Stimulated activated CD8-positive, alpha-beta memory T cell treated with anti-CD3 and anti-CD28 coated beads, Interleukin-4, amount 100 ng/mL, for 24 hours (primary cell): ENCODE measurements at regions not wholly inside any gene's neighbourhood (a gene's known extent, or its start where the extent isn't known, plus 50 kb on each side); places are given as distances from the start of the nearest gene placed in this dataset.
"Not testable (repeated sequence)": the region's sequence is repeated elsewhere in the genome, so short reads cannot be mapped to it uniquely, and the experiment has no call there.

Source experiments
- DNase-seq: peaks from one replicate; pipeline ENCODE4 v3.0.0-alpha.2; 2020; ENCODE audit warnings: low read depth

DNA sequence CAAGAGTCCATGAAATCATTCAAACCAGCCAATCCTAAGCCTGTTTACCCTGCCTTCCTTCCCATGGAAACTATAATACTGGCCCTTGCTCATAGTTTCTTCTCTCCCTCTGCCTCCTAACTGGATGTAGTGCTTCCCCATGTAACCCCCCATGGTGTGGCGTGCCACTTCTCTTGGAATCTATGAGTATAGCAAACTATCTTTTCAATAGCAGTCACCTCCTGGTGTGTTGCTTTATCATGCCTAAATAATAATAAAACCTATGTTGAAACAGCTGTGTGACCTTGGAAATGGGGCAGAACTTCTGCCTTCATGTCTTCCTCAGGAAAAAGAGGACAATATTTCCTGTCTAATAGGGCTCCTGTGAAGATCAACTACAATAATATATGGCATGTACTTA, 234.8 kb upstream of the EDNRA start:
- DNase-seq: no peak

- not testable (repeated sequence) for DNase-seq
Measured at GRCh38 chr4:147246528-147246927, 234.4 kb upstream of the EDNRA start.

DNA sequence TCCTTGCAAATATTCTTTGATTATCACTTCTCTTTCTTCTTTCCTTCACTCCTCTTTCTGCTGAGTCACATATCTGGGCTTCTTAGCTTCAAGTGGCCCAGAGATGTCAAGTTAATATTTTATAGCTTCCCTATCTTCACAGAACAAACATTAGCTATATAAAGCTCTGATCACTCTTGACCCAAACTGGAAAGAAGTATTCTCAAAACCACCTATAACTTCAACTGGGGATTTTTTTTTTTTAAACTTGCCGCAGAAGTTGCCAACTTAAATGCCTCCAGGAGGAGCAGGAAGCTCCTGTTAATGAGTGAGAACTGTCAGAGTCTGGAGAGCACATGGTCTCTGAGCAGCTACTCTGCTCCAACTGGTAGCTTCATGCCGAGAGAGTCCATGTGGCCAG, 233.3 kb upstream of the EDNRA start:
- DNase-seq: no peak

DNA sequence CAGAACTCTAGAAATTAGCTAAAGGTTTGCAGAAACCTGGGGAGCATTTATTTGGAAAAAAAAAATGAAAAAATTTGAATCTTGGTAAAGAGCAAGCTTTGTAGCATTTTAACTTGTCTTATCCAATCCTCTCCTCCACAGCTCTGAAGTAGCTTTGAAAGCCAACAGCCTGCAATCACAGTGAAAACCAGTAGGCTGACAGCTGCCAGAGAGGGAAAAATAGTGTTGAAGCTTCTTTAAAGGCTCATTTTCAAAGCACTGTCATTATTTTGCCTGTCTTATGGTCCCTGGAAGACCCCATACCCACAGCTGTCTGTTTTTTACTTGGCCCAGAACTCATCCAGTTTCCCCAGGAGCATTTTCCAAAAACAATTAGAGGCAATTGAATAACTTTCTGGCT, 230.8 kb upstream of the EDNRA start:
- no peak for DNase-seq

DNA sequence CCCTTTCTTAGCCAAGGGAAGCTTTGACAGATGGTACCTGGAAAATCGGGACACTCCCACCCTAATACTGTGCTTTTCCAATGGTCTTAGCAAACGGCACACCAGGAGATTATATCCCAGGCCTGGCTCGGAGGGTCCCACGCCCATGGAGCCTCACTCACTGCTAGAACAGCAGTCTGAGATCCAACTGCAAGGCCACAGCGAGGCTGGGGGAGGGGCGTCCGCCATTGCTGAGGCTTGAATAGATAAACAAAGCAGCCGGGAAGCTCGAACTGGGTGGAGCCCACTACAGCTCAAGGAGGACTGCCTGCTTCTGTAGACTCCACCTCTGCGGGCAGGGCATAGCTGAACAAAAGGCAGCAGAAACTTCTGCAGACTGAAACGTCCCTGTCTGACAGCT, 225.6 kb upstream of the EDNRA start:
- not testable (repeated sequence) for DNase-seq

DNA sequence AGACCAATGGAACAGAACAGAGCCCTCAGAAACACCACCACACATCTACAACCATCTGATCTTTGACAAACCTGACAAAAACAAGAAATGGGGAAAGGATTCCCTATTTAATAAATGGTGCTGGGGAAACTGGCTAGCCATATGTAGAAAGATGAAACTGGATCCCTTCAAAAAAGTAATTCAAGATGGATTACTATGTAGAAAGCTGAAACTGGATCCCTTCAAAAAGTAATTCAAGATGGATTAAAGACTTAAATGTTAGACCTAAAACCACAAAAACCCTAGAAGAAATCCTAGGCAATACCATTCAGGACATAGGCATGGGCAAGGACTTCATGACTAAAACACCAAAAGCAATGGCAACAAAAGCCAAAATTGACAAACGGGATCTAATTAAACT, 221.6 kb upstream of the EDNRA start:
- DNase-seq: not testable (repeated sequence)

GRCh38 chr4:147284256-147284835, 196.6 kb upstream of the EDNRA start:
- DNase-seq: no peak

DNA sequence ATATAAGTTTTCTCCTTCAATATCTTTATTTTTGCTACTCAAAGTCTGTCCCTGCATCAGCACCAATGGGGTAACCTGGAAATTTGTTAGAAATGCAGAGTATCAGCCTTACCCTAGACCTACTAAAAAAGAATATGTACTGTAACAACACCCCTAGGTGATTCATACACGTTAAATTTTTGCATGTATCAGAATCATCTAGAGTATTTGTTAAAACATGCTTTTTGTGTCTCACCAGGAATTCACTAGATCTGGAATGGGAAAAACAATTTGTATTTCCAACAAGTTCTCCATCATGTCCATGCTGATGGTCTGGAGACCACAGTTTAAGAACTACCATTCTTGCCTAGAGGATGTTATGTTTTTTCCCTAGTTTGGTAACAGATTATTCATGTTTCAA, 196.0 kb upstream of the EDNRA start:
- DNase-seq: no peak

DNA sequence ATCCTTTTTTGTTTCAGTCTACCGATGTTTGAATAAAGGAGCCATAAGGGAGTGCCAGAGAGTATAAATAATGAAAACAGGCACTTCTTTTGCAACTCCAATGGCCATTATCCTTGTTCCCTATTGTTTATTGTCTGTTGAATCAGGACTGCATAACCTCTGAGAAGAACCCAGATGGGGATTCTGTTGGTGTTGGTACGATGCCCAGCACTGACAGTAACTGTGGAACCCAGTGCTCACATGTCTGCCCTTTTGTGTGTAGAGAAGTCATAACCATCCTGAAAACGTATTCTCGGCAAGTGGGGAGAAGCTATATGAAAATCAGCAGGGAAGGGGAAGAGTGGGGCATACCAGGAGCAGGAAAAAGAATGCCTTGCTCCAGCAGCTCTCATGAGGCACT, 195.1 kb upstream of the EDNRA start:
- no peak for DNase-seq

GRCh38 chr4:147286846-147287587, 193.9 kb upstream of the EDNRA start:
- DNase-seq: no peak

DNA sequence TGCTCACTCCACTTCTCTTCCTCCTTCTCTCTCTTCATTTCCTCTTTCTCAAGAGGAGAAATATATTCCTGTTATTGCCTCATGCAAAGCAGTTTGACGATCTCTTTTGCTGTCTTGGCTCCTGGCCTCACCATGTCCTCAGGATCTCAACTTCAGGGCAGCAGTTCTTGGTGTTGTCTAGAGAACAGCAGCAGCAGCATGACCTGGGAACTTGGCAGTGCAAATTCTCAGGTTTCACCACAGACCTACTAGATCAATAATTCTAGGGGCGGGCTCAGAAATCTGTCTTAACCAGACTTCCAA, 193.4 kb upstream of the EDNRA start:
- no peak for DNase-seq

DNA sequence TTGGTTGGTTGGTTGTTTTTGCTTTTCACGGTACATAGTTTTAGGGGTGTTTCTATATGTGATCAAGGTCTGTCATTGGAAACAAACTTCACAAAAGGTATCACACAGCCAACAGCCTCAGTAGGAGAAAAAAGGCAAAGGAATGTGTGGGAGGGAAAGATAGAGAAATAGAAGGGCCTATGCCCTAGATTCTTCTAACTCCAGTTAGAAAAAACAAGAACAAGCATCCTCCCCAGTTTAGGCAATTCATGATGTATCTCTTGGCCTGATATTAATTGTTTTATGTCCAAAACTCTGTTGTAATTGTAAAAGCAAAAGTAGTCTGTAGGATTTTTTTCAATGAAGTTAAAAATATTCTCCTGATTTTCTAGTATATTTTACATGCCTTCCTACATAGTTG, 192.4 kb upstream of the EDNRA start:
- DNase-seq: no peak

GRCh38 chr4:147289181-147289580, 191.7 kb upstream of the EDNRA start:
- DNase-seq: no peak

DNA sequence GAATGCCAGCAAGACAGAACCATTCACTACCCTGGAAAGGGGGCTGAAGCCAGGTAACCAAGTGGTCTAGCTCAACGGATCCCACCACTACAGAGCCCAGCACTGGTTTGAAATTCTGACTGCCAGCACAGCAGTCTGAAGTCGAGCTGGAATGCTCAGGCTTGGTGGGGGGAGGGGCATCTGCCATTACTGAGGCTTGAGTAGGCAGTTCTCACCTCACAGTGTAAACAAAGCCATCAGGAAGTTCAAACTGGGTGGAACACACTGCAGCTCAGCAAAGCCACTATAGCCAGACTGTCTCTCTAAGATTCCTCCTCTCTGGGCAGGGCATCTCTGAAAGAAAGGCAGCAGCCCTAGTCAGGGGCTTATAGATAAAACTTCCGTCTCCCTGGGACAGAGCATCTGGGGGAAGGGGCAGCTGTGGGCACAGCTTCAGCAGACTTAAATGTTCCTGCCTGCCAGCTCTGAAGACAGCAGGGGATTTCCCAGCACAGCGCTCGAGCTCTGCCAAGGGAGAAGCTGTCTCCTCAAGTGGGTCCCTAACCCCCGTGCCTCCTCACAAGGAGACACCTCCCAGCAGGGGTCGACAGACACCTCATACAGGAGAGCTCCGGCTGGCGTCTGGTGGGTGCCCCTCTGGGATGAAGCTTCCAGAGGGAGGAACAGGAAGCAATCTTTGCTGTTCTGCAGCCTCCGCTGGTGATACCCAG, 188.1 kb upstream of the EDNRA start:
- not testable (repeated sequence) for DNase-seq

GRCh38 chr4:147293314-147293677, 187.6 kb upstream of the EDNRA start:
- DNase-seq: not testable (repeated sequence)

- DNase-seq: no peak
Measured at GRCh38 chr4:147299205-147299604, 181.7 kb upstream of the EDNRA start.

DNA sequence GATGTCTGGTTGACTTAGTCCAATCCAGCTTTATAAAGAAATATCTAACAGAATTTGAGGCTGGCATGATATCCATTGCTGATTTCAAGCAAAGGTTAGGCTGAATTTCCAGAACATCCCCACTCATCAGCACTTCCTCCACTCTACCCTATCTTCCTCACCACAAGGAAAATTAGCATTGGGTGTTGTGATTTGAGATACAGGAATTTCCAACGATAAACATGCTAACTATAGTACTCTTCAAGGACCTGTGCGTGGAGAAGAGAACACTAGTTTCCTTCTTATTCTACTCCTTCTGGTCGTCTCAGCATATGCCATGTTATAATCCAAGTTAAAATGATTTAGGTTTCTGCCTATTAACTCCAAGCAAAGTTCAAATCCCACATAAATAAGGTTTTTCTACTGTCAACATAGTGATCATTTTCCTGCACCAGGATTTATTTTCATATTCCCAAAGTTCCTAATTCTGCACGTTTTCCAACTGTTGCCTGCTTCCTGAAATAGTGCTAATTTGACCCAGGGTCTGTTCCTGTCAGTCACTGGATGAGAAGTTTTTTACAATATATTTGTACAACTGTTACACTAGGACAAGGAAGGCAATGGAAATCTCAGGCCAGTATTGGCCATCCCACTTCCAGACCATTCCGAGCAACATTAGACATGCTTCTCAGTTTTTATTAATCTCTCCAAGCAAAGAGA, 177.6 kb upstream of the EDNRA start:
- no peak for DNase-seq

DNA sequence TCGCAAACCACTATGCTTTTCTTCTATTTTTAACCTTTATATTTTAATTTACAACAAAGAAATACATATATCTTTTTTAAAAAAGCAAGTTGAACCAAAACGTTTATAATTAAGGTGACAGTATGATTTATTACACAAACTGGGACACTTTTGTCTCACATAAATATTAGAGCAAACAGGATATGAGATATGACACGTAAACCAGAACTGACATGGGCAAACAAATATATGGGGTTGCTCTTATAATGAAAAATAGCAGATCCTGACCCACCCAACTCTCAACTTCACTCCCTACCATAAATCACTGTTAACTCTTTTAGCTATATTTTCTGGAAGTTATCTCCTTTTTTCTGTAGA, 177.0 kb upstream of the EDNRA start:
- DNase-seq: no peak

DNA sequence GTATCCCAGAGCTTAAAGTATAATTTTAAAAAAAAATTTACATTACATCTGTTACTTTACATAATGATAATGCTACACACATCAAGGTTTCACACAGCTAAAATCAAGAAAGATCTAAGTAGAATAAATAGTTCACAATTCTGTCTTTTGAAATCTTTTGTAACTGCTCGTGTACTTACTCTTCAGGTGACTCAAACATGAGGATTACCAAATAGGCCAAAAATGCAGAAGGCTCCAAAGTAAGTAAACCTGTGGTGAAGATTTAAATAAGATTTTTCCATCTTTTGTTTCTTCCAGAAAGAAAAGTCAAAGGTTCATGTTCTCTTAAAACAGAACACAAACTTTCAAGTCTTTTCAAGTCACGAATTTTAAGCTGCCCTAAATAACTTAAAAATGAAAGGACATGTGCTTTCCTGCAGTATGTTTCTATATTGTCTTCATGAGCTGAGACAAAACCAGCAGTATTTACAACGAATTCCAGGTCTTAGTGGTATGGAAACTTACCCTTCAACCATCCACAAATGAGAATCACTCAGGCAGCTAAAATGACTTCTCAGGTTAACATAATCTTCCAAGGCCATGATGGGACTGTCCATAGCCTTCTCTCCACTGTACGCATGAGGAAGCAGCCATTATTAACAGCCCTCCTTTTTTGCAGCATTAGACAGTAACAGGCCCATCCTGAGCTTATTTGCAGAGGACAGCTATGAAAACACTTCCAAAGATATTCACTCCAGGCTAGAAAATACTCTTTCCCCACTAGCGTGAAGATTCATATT, 172.8 kb upstream of the EDNRA start:
- no peak for DNase-seq

DNA sequence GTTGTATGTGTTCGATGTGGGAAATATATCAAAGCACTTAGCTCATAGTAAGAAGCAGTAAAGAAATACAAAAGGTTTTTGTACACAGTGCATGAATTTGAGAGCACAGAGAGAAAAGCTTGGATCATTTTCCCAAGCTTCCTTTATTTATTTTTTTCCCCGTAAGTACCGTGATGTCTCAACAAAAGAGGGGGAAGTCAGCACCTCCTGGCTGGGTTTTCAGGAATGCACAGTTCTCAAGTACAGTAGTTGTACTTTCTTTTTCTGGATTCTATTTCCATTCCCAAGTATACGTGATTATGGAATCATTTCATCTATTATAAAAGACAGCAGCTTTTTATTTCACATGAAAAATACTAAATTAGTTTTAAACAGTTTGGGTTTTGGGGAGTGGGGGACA, 171.5 kb upstream of the EDNRA start:
- DNase-seq: no peak

DNA sequence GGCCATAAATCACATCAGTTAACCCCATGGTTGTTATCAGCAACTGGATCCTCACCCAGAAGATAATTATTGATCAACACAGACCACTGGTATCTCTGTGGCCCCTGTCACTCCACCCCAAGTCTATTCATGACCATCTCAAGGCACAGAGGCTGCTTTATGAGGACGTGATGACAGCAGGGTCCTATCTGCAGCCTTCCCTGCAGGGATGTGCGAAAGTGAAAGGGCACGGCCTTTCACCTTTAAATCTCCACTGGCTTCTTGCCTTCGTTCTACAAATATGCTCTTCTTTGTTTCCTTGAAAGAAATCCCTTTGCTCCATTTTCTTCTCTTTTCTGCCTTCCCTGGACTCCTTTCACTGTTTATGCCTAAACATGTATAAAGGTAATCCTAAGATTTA, 170.6 kb upstream of the EDNRA start:
- no peak for DNase-seq

GRCh38 chr4:147311956-147312355, 168.9 kb upstream of the EDNRA start:
- DNase-seq: no peak
